CD4-positive, alpha-beta T cell treated with Interleukin-1 beta for 1 hour (primary cell): ENCODE measurements at regions not wholly inside any gene's neighbourhood (a gene's known extent, or its start where the extent isn't known, plus 50 kb on each side); places are given as distances from the start of the nearest gene placed in this dataset.

Experiments used
- DNase-seq, 2 donors: peaks; one replicate each; pipeline ENCODE4 v3.0.0-alpha.2; 2020 to 2022

DNA sequence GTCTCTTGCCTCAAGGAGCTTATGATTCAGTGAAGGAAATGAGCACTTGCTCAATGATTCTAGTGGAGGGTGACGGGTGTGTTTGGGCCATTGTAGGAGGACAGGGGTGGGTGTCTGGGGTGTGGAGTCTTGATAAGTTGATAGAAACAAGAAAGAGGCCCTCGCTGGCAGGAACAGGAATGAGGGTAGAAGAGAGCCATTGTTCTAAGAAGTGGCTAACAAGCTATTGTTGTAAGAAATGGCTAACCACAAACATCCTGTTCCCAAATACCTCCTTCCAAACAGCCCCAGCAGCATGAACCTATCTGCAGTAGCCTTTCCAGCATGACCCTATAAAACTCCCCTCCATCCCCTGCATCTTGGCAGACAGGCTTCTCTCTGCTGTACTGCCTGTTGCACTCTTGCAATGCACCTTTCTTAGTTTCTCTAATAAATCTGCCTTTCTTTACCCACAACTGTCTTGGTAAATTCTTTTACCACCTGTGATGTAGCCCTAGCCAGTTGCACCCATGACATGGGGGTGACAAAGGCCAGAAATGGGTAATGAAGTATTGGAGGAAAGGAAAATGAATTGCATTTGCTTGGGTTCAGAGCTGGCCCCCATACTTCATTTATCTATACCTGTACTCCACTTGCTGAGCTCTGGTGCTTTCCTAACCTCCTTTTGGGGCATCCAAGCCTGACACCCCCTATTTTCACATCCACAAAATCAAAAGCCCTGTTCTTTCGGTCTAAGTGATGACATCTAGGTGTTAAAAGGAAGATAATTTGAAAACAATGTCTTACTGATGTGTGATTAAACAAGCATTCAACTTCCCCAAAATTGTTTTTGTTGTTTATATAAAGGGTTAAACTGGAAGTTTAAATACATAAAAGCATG lies 389.1 kb downstream of the GRIN2B start:
- no peak for DNase-seq

GRCh38 chr12:13591488-13591887 lies 389.9 kb downstream of the GRIN2B start:
- no peak for DNase-seq

DNA sequence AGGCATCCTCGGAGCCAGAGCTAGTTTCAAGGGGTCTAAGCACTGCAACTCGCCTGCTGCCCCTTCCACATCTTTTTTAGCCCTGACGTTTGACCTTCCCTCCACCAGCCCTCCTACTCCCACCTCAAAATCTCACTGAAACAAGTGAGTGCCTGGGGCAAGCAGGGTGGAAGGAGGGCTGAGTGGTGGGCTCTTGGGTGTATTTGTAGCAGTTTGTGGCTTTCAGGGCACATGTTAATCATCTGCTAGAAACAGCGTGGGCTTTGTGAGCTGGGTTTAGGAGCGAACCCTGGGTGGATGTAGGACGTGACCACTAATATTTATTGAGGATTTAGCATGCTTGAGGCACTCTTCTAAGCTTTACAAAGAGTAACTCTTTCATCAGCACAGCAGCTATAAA lies 390.3 kb downstream of the GRIN2B start:
- no peak for DNase-seq

DNA sequence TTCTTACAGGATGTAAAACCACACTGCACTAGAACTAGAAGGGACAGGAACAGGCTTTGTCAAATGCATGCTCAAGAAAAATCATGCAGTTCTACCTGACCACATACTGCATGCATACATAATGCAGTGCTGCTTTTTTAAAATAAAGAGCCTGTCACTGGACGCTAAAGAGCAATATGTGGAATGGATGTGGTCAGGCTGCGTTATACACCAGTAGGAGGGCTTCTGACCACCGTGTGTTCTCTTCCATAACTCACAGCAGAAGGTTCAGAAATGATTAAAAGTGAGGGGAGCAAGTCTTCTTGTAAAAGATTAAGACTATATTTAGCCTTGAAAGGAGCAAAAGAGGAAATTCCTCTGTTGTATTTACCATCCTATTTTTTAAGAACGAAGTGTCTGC lies 392.0 kb downstream of the EMP1 start:
- DNase-seq = no peak

GRCh38 chr12:13587721-13588390 lies 391.3 kb downstream of the EMP1 start:
- no peak for DNase-seq

- DNase-seq = no peak
Observed at GRCh38 chr12:13586361-13586760, 389.8 kb downstream of the EMP1 start.

GRCh38 chr12:13584541-13584940 lies 388.0 kb downstream of the EMP1 start:
- DNase-seq = no peak

DNA sequence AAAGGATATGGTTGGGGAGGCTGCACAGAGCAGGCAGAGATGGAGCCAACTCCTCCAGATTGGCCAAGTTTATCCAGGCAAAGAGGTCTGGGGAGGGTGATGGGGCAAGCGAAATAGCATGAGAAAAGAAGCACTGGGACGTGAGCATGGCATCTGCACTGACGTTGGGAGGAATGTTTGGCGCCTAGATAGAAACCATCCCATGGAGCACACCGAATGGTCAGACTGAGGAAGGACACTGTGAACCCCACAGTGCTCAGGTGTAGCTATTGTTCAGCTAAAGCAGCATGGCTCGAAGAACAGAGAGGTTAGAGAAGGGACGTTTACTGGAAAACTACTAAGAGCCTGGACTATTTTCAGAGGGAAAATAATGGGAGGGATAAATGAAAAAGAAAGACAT lies 387.1 kb downstream of the EMP1 start:
- no peak for DNase-seq

- DNase-seq = no peak
Observed at GRCh38 chr12:13582421-13582820, 385.9 kb downstream of the EMP1 start.

GRCh38 chr12:13581031-13581430 lies 384.5 kb downstream of the EMP1 start:
- DNase-seq = no peak

- no peak for DNase-seq
Observed at GRCh38 chr12:13580206-13580605, 383.7 kb downstream of the EMP1 start.

DNA sequence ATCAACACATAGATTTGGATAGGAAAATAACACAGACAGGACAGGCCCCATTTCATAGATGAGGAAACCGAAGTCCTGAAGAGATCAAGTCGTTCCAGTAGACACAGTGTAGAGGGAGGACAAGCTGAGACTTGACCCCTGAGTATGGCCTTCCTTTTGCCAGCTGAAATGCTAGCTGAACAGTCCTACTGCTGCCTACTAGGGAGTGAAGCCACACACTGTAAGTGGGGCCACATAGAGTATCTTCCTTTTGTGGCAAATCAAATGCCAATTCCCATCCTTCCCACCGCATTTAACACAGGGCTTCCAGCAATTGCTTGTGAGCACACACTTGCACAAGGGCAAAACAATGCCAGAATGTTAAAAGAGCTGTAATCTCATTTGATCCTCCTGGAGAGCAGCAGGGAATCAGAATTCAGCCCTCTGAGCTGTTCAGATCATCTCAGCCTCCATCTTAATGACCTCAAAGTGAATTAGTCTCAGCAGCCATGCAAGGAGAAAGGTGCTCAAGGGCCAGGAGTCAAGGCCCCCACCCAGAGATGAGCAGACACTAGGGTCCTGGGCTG lies 380.5 kb downstream of the EMP1 start:
- DNase-seq = no peak

DNA sequence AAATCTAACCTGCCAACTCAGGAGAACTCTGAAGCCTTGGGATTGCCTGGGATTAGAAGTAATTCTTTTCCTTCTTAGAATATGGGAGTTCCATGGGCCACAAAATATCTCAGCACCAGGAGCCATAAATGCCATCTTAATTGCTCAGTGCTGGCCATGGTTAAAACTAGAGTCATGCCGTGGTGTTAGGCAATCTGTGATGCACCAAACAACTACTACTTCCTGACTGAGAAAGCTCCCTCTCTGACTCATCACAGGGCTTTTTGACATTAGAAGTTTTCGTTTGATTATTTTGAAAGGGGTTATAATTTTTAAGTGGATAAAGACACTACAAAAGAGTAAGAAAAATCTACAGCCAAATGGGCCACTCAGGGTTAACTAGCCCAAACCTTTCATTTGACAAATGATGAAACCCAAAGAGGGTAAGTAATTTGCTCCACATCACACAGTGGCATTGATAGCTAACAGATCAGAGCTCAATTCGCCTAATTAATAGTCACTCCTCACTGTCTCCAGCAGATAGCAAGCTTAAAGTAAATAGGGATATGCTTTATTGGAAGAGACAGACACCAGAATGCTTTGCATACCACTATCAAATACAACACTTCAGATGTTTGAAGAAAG lies 377.3 kb downstream of the EMP1 start:
- no peak for DNase-seq

- no peak for DNase-seq
Observed at GRCh38 chr12:13571035-13571434, 374.5 kb downstream of the EMP1 start.

- no peak for DNase-seq
Observed at GRCh38 chr12:13570005-13570694, 373.6 kb downstream of the EMP1 start.

DNA sequence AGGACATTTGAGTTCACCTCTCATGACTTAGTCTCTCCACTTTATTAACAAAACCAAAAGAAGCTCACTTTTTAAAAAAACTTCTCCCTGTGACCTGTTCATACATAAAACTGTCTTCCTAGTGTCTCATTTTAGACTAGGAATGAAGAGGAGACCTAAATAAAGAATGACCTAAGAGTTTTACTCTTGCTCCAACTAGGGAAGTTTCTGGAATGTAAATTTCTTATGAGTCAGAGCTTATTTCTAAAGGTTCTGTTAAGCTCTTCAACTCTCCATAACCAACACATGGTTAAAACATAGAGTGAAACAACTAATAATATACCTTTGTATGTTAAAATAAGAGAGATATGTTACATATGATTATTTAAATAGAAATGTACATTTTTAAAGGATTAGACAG lies 369.8 kb downstream of the EMP1 start:
- DNase-seq = no peak

DNA sequence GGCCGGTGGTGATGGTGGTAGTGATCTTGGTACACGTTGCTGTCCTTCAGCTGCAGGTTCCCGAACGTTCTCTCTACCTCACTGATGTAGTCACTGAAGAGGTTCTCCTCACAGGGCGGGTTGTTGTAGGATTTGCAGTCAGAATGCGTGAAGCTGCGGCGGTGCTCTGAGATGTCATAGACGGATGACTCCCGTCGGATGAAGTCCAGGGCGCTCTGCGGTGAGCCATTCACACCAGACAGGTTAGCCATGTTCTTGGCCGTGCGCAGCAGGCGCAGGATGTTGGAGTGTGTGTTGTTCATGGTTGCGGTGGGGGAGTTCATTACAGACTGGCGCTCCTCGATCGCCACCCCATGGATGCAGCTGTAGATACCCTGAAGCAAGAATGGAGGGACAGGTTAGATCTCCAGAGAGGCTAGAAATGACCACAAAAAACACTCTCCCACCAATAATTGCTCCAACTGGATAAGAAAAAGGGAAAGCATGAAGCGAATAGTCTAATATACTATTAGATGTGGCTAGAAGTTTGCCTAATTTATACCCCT lies 367.8 kb downstream of the EMP1 start:
- no peak for DNase-seq

DNA sequence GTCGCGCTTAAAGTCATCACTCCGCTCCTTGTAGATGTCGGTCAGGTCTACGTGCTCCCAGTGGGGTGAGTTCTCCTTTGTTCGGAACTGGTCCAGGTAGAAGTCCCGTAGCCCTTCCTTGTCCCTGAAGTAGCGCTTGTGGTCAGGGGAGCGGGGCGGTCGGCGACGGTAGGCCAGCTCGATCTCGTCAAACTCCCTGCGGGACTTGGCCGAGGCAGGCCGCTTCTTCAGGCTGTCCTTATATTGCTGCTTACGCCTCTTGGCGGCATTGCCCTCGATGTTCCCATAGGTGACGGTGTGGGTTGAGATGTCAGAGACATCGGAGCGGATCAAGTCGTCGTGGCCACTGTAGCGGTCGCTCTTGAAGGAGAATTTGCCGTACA lies 367.2 kb downstream of the EMP1 start:
- no peak for DNase-seq

DNA sequence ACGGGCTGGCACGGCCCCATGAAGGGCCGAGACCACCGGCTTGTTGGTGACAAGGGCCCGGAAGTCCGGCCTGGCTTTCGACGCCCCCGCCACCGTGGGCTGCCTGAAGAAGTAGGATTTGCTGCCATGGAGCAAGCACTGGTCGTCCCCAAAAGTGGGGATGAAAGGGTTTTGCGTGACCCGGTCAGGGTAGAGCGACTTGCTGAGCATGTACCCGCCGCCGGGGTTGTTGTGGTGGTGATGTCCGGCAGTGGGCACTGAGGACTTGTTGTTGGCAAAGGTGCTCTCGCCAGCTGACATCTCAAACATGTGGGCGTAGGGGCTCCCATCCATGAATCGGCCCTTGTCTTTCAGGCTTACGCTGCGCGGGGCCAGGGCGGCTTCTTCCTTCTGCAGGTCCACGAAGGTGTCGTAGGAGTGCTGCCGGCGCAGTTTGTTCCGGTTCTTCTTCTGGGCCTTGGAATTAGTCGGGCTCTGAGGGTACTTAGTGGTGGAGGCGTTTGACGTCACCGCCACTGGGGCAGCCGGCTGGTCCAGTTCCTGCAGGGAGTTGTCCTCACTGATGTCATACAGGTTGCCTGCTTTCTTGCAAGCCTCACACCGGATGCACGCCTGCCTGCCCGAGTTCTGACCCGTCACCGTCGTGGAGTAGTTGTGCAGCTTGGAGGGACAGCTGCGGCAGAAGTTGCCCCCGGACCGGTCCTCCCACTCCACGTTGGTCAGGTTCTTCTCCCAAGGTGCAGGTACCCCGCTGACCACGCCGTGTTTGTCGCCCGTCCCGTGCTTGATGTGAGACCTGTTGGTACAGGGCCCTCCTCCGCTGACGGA lies 366.6 kb downstream of the EMP1 start:
- DNase-seq = no peak

DNA sequence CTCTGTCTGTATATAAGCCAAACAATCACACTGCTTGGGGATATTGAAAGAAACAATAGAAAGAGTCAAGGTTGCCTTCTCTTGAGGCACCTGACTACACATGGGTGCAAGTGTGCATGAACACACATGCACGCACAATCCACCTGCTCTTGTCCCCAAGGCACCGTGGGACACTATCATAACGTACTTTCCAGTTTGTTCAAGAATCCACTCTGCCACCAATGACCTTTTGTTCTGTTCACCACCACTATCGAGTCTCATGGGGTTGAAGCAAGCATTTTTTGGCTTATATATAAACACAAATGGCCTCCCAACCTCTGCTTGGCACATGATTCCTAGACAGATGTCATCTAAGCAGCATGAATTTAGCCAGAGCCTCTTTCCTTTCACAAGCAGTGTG lies 365.4 kb downstream of the EMP1 start:
- DNase-seq = no peak

DNA sequence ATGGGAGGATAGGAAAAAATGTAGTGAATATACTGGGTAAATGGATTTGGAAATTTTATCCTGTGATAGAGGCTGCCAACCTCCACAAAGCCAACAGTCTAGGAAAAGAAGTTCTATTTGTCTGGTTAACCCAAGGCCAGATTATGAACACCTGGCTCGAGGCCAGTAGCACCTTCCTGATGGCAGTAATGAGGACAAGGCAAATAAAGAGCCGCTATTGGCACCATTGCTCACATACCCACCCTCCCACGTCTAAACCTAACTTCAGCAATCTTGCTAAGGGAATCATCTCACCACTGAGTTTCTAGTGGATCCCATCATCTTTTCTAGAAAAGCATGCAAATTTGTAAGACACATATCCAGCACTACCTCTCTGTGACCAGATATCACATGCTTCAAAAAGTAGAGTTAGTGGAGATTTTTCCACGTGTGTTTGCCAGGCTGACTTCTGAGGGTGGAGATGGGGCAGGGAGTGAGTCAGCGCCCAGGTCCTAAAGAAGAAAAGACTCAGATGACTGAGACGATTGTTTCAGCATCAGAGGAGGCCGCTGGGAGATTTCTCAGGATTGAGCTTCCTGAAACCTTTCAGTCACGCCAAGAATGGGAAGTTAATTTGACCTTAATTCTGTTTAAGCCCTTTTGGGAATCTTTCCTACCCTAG lies 362.9 kb downstream of the EMP1 start:
- no peak for DNase-seq
